ENCODE measurements at regions not wholly inside any gene's neighbourhood (a gene's known extent, or its start where the extent isn't known, plus 50 kb on each side); places are given as distances from the start of the nearest gene placed in this dataset.
A peak's percentile ranks its signal among the peaks of the same experiment; 100 is the strongest.

DNA sequence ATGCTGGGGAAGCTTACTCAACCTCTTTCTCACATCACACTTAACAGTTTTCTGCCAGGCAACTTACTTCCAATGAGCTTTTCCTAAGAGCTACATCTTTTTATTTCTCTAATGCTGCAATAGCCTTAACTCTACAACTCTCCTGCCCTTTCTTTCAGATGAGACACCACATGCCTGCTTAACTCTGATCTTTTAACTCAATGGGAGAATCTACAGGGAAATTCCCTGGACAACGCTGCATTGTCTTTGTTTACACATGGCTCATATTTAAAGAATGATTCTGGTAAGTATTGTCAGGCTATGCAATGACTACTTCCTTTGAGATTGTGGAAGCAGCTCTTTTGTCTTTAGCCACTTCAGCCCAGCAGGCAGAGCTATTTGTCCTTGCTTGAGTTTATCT, 353.1 kb upstream of the BCHE start:
- DNase-seq, result no peak

GRCh38 chr3:166187237-166187636, 350.0 kb upstream of the BCHE start:
- DNase-seq, result no peak

DNA sequence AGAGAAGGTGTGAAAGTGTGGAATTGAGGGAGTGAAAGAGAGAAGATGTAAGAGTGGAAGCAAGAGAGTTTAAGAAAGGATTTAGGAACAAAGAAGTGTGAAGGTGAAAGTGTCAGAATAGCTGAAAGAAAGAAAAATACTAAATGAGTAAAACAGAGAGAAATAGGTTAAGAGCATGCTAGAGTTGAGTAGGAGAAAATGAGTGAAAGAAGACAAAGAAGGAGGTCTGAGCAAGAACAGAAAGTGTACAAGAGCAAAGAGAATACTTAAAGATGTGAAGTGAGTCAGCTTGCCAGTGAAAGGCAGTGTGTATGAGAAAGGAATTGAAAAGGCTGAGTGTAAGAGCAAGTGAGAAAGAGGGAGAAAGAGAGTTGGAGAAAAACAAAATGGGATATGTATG, 348.8 kb upstream of the BCHE start:
- DNase-seq, result no peak

DNA sequence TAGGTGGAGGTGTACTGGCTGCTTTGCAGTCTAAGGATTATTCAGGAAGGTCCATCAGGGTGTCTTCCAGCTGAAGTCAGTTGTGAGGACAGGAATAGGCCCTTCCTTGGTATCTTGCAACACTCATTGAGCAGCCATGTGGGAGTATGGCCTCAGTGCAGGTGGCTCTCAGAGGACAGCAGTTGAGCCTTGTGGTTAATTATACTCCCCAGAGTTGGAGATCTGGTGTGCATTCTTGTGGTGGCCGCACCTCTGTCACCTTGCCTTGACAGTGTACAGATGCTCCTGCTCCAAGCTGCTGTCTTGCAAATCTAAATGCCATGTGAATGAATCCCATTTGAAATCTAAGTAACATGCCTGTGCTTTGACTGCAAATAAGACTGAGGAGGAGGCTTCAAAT, 339.9 kb upstream of the BCHE start:
- no peak for DNase-seq

DNA sequence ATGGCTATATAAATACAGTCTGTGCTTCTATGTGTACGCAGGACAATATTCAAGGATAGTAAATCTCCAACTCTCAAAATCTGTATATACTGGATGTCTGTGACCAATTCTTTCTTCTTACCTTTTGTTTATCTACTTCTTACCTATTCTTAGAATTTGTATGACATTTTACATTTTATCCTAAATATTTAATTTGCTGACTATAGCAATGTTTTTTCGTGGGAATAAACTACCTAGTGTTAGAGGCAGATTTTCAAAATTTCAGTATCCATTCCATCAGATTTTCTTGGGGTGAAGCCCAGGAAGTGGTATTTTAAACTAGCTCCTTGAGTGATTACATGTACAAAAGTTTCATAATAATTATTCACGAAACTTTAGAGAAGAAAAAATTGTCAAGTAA, 334.5 kb upstream of the BCHE start:
- DNase-seq, result no peak

GRCh38 chr3:166169681-166170080, 332.5 kb upstream of the BCHE start:
- DNase-seq, result no peak

DNA sequence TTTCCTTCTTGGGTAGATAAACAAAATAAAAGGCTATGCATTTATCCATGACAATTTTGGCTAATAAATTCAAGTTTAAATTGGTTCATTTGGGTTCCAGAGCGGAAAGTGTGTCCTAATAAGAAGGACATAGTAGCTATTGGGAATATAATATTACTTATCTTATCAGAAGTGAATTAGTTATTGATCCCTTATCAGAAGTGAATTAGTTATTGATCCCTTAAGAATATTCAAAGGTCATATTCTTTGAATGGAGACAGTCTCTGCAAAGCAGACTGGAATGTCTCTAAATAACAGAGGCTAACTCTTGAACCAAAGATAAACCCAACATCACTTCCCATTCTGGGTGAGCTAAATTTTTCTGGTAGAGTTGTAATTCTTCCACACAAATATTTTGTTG, 290.7 kb upstream of the BCHE start:
- DNase-seq, result no peak

DNA sequence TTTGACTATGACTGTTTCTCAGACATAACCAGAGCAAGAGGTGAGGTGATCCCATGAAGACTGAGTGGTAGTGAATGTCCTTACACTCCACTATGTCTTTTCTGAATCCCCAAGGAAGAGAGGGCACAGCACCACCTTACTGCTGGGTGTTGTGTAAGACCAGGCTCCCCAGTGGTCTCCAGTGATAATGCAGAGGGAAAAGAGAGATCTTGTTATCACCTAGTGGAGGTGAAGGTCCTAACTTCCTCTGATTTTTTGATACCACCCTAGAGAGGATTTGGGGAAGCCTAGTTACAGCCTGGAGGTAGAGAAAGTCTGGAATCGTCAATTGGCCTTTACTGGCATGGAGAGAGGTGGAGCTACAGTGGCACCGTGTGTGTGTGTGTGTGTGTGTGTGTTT, 288.0 kb upstream of the BCHE start:
- no peak for DNase-seq

DNA sequence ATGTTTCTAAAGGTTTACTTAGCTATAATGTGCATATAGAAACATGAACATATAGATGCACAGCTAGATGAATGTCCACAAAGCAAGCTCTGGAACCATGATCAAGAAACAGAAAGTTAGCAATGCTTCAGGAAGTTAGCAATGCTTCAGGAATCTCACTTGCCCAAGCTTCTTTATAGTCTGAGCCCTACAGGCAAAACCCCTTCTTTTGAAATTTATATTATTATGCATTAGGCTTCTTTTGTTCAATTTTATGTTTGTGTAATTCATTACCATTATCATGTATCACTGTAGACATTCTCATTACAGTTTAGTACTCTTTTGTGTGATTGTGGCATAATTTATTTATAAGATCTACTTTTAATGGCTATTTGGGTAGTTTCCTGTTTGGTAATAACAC, 286.4 kb upstream of the BCHE start:
- no peak for DNase-seq

- DNase-seq, result no peak
Measured at GRCh38 chr3:166123088-166123487, 285.9 kb upstream of the BCHE start.

GRCh38 chr3:166118049-166118448, 280.8 kb upstream of the BCHE start:
- DNase-seq, result no peak

GRCh38 chr3:166114448-166114847, 277.2 kb upstream of the BCHE start:
- DNase-seq, result no peak

- no peak for DNase-seq
Measured at GRCh38 chr3:166111562-166111961, 274.3 kb upstream of the BCHE start.

GRCh38 chr3:166110102-166110501, 272.9 kb upstream of the BCHE start:
- no peak for DNase-seq

DNA sequence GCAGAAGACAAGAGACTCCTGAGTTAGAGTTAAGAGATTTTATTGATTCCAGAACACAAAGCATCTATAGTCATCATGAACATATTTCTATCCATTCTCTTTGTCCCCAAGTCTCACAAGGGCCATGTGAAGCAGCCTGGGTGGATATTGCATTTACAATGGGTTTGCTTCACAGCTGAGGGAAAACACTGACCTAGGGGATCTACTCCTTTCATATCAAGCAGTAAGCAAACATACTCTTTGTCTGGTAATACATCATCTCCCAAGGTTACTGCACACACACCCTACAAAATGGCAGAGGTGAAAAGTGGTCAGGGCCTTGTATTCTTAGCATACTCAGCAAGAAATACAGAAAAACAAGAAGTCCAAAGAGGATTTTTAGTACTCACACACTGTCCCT, 267.7 kb upstream of the BCHE start:
- no peak for DNase-seq

GRCh38 chr3:166100730-166101129, 263.5 kb upstream of the BCHE start:
- DNase-seq, result no peak

DNA sequence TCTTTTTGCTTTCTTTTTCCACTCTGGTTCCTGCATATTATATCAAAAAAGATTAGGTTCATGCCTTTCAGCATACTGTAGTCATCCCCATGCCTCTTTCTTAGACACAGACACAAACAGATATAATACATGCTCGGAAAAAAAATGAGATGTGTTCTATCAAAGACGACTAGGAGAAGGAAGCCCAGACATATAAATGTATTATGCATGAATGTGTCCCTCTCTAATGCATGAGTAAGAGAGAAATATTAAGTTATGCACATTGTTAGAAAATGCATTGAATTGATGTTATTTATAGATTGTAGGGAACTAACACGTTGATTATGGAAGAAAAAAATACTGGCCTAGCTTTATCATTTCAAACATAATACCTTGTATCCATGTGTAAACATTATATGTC, 252.4 kb upstream of the BCHE start:
- no peak for DNase-seq

- no peak for DNase-seq
Measured at GRCh38 chr3:166085164-166085856, 248.1 kb upstream of the BCHE start.

DNA sequence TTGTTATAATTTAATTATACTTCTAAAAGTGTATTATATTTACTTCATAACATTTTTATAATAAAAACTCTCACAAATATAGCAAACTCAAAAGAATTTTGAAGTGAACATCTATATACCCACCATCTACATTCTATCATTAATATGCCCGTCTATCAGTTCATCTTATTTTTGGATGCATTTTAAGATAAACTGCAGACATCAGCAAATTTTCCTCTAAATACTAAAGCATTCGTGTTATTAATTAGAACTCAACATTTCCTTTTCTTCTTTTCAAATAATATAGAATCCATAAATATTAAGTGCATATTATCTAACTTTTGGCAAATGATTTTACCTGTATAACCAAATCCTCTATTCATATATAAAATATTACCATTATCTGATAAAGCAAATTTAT, 242.9 kb upstream of the BCHE start:
- no peak for DNase-seq

DNA sequence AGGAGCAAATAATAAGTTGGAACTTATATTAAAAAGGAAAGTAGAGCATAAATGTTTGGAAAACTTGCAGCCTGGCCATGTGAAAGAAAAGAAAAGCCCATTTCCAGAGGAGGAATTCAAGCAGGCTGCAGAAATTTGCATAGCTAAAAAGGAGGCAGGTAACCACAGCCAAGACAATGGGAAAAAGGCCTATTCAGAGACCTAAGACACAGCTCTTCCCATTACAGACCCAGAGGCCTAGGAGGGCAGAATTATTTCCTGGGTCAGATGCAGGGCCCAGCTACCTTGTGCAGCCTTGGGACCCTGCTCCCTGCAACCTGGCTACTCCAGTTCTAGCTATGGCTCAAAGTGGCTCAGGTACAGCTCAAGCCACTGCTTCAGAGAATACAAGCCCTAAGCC, 234.6 kb upstream of the BCHE start:
- no peak for DNase-seq

- DNase-seq, result no peak
Measured at GRCh38 chr3:166064476-166064875, 227.3 kb upstream of the BCHE start.

DNA sequence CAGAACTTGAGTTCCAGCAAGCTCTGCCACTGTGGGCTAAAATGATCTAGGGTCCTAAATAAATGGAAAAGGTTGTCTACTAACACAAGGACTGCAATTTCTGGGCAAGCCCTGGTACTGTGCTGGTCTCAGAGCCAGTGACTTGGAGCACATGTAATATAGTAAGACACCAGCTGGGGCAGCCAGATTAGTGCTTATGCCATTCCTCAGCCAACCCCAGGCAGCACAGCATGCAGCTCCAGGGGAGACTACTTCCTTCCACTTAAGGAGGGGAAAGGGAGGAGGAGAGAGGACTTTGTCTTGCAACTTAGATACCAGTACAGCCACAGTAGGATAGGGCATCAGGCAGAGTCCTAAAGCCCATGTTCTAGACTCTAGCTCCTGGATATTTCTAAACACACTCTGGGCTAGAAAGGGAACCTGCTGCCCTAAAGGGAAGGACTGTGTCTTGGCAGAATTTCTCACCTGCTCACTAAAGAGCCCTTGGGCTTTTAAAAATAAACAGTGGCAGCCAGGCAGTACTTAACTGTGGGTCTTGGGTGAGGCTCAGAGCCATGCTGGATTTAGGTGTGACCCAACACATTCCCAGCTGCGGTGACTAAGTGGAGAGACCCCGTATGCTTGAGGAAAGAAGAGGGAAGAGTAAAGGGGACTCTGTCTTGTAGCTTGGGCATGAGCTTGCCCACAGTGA, 223.7 kb upstream of the BCHE start:
- DNase-seq, result peak in 1 of 2 experiments; percentile 50

DNA sequence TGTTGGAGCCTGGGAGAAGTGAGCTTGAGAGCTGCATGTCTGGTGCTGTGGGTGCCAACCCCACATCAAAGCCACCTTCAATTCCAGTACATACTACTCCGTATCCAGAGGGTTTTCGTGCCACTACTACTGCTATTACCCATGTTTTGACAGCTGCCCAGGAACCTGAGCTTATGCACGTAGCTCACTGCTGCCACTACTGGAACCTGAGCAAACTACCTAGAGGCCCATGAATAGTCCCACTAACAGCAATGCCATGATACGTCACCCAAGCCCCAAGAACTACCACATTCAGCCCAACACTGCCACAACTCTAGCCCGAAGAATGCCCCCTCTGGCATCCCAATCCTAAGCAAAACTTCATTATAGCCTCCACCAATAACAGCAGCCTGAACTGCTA, 215.2 kb upstream of the BCHE start:
- no peak for DNase-seq

GRCh38 chr3:166029507-166029906, 192.3 kb upstream of the BCHE start:
- no peak for DNase-seq

DNA sequence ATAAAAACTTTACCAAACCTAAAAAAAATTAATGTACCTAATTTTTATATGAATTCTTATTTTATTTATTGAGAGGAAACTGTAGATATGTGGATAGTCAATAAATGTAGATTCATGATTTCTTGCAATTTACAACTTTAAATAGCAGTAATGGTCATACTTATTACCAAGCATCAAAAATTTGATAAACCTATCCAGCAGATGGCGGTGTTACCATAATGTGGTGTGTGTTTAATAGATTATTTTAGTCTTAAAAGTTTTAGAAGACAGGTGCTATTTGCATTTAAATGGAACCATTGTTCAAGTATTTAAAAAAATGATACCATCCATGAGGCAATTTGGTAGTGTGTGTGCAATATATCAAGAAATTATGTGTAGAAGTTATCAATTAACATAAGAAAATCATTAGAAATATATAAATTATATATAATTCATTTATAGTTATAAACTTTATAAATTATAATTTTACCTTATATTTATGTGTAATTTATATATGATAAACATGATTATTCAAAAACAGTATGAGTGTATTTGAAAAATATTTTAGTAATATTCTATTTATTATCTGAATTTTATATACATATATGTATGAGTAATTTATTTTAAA, 176.0 kb upstream of the BCHE start:
- DNase-seq, result peak; percentile 45 to 79

All from NCI-H446 (cell line).